CD8-positive, alpha-beta memory T cell (primary cell): ENCODE measurements at regions not wholly inside any gene's neighbourhood (a gene's known extent, or its start where the extent isn't known, plus 50 kb on each side); places are given as distances from the start of the nearest gene placed in this dataset.

ENCODE experiments used
- CTCF ChIA-PET: fragments of 350-600 bp; sonication (Branson Sonifier 250); formaldehyde crosslinking; loops from one replicate; lab custom pipeline; 2021; ENCODE audit warnings: antibody characterized with exemption; lab: Charles Lee
- POLR2A ChIA-PET: fragments of 350-600 bp; sonication (Branson Sonifier 250); formaldehyde crosslinking; loops from one replicate; lab custom pipeline; 2021; ENCODE audit warnings: antibody characterized with exemption; lab: Charles Lee
- DNase-seq, 5 donors: peaks; one replicate each; pipeline versions ENCODE4 v3.0.0 to v3.0.0-alpha.2; 2020 to 2022; ENCODE audit warnings: mixed read lengths in 1 of 5
- H3K27ac ChIP-seq: one replicate; pipeline ENCODE4 v1.7.0; 2013; ENCODE audit warnings: low read depth, mild to moderate bottlenecking, low read length, moderate library complexity
- H3K27me3 ChIP-seq: 2 replicates; pipeline ENCODE4 v1.7.0; 2013; ENCODE audit warnings: low read length, mild to moderate bottlenecking; ENCODE audit not compliant: insufficient read depth, poor library complexity, severe bottlenecking
- H3K36me3 ChIP-seq: 2 replicates; pipeline ENCODE4 v1.7.0; 2013; ENCODE audit warnings: mild to moderate bottlenecking, low read length, moderate library complexity; ENCODE audit not compliant: insufficient read depth
- H3K4me1 ChIP-seq: 2 replicates; pipeline ENCODE4 v1.7.0; 2013; ENCODE audit warnings: mild to moderate bottlenecking, low read length, moderate library complexity; ENCODE audit not compliant: insufficient read depth
- H3K4me3 ChIP-seq: 2 replicates; pipeline ENCODE4 v1.7.0; 2013; ENCODE audit warnings: mild to moderate bottlenecking, low read length
- H3K9me3 ChIP-seq: 2 replicates; pipeline ENCODE4 v1.7.0; 2013; ENCODE audit warnings: mild to moderate bottlenecking, low read length
- H3K27ac Mint-ChIP-seq, 8 donors: one replicate each; pipeline ENCODE4 v1.8.0; 2020 to 2021; ENCODE audit warnings: mixed read lengths in 8 of 8, mild to moderate bottlenecking in 6 of 8, inconsistent platforms in 3 of 8, moderate library complexity in 3 of 8
- H3K27me3 Mint-ChIP-seq, 2 donors: one replicate each; pipeline ENCODE4 v1.8.0; 2020 to 2021; ENCODE audit warnings: mixed read lengths in 2 of 2, mild to moderate bottlenecking in 1 of 2, moderate library complexity in 1 of 2
- H3K36me3 Mint-ChIP-seq, 3 donors: one replicate each; pipeline ENCODE4 v1.8.0; 2020 to 2021; ENCODE audit warnings: mixed read lengths in 3 of 3, inconsistent platforms in 1 of 3, mild to moderate bottlenecking in 1 of 3
- H3K4me1 Mint-ChIP-seq, 3 donors: one replicate each; pipeline ENCODE4 v1.8.0; 2020 to 2021; ENCODE audit warnings: mixed read lengths in 3 of 3, inconsistent platforms in 1 of 3, mild to moderate bottlenecking in 1 of 3
- H3K4me3 Mint-ChIP-seq, 7 donors: one replicate each; pipeline ENCODE4 v1.8.0; 2020 to 2021; ENCODE audit warnings: mixed read lengths in 7 of 7, mild to moderate bottlenecking in 6 of 7, moderate library complexity in 4 of 7, inconsistent platforms in 2 of 7
- H3K9me3 Mint-ChIP-seq, 5 donors: one replicate each; pipeline ENCODE4 v1.8.0; 2020 to 2022; ENCODE audit warnings: mixed read lengths in 5 of 5, mild to moderate bottlenecking in 3 of 5, moderate library complexity in 2 of 5, inconsistent platforms in 1 of 5

DNA sequence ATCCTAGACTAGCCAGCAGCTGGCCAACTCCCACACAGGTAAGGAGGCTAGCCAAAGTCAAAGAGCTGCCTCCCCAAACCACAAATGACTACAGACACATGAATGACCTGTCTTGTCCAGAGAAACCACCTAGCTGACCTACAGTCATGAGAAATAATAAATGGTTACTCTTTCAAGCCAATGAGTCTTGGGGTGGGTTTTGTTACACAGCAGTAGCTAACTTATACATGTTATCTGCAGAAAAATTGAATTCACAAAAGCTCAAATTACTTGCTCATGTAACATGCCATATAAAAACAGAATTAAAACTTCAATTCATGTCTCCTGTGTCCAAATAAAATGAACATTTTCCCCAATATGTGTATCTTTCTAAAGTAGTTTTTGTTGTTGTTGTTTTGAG is 307.4 kb upstream of the NR2F2 start:
- DNase-seq = no peak
- Mint-ChIP-seq H3K9me3 (peaks cover 0 to 5% (median 0%) of the 10 kb centered on the region in 5 donors), H3K4me1 (no peaks in the 10 kb centered on the region), H3K36me3 (peaks cover 0 to 2% (median 0%) of the 10 kb centered on the region in 3 donors), H3K27ac (no peak overlapping the region), H3K4me3 (no peak overlapping the region), H3K27me3 (peaks cover 0 to 9% of the 10 kb centered on the region in 2 donors)
- Histone ChIP-seq H3K4me1 (no peaks in the 10 kb centered on the region), H3K4me3 (no peak overlapping the region), H3K27me3 (no peaks in the 10 kb centered on the region), H3K36me3 (no peaks in the 10 kb centered on the region), H3K9me3 (no peaks in the 10 kb centered on the region), H3K27ac (no peak overlapping the region)
- ChIA-PET CTCF (interaction anchor here (1.7 kb wide), 1 partner anchor 9 kb away, joined by 3 read pairs; no protein-coding TSS in a partner anchor), POLR2A (no interaction called here)

DNA sequence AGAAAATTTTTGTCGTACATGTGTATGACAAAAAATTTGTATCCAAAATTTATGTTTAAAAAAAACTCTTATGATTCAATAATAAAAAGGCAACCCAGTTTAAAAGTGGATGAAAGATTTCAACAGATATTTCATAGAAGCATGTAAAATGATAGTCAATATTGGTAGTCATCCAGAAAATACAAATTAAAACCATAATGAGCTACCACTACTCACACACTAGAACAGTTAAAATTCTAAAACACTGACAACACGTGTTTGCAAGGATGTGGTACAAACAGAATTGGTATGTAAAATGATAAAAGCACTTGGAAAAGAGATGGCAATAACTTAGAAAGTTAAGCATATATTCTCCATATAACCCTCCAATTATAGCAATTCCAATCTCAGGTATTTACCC is 303.0 kb upstream of the NR2F2 start:
- H3K9me3 Mint-ChIP-seq = peaks cover 0 to 2% (median 0%) of the 10 kb centered on the region in 5 donors
- H3K4me1 Mint-ChIP-seq = no peaks in the 10 kb centered on the region
- no peaks in the 10 kb centered on the region for H3K36me3 ChIP-seq
- POLR2A ChIA-PET = no interaction called here
- no peaks in the 10 kb centered on the region for H3K4me1 ChIP-seq
- H3K9me3 ChIP-seq = no peaks in the 10 kb centered on the region
- no peak overlapping the region for H3K27ac ChIP-seq
- no peak overlapping the region for H3K27ac Mint-ChIP-seq
- DNase-seq = no peak
- H3K27me3 Mint-ChIP-seq = peaks cover 8 to 10% of the 10 kb centered on the region in 2 donors
- H3K4me3 Mint-ChIP-seq = no peak overlapping the region
- CTCF ChIA-PET = no interaction called here
- H3K27me3 ChIP-seq = no peaks in the 10 kb centered on the region
- no peak overlapping the region for H3K4me3 ChIP-seq
- H3K36me3 Mint-ChIP-seq = no peaks in the 10 kb centered on the region

DNA sequence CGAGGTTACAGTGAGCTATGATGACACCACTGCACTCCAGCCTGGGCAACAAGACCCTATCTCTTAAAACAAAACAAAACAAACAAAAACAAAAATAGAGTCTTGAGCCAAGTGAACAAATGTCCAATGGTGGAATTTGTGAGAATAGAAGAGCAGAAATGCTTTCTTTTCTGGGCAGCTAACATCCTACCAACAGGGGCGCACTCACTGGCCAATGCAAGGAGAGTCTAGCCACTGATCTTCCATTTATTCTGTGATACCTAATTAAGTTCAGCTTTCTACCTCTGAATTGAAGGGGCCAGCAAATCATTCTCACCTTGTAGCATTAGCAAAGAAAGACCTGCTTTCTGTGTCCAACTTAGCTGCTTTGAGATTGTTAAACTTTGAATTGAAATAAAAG is 301.9 kb upstream of the NR2F2 start:
- no peak overlapping the region for H3K4me3 ChIP-seq
- H3K4me1 Mint-ChIP-seq = no peaks in the 10 kb centered on the region
- H3K36me3 Mint-ChIP-seq = peaks cover 0 to 1% (median 0%) of the 10 kb centered on the region in 3 donors
- no peak overlapping the region for H3K4me3 Mint-ChIP-seq
- DNase-seq = no peak
- H3K9me3 Mint-ChIP-seq = no peaks in the 10 kb centered on the region
- no peak overlapping the region for H3K27ac ChIP-seq
- H3K4me1 ChIP-seq = no peaks in the 10 kb centered on the region
- H3K27me3 ChIP-seq = no peaks in the 10 kb centered on the region
- peaks cover 8 to 11% of the 10 kb centered on the region in 2 donors for H3K27me3 Mint-ChIP-seq
- H3K9me3 ChIP-seq = no peaks in the 10 kb centered on the region
- POLR2A ChIA-PET = no interaction called here
- H3K36me3 ChIP-seq = no peaks in the 10 kb centered on the region
- CTCF ChIA-PET = no interaction called here
- H3K27ac Mint-ChIP-seq = no peak overlapping the region

DNA sequence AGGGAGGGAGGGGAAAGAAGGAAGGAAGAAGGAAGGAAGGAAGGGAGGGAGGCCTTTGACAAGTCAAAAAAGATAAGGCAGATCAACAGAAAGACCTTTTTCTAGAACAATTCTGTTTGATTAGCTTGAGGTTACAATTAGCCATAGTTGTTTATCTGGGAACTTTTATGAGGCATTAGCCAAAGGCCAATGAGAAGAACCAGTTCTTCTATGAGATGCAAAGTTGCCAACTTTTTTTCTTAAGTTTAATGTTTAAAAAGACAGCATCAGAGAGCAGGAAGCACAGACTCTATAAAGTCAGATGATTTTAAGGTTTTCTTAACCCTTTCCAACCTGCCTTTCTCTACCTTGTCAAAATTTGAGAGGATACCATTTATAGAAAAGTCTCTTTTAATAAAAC is 301.3 kb upstream of the NR2F2 start:
- Mint-ChIP-seq H3K4me3 (no peak overlapping the region), H3K4me1 (no peaks in the 10 kb centered on the region), H3K9me3 (no peaks in the 10 kb centered on the region), H3K27me3 (peaks cover 8 to 11% of the 10 kb centered on the region in 2 donors), H3K27ac (no peak overlapping the region), H3K36me3 (peaks cover 0 to 1% (median 0%) of the 10 kb centered on the region in 3 donors)
- DNase-seq = no peak
- Histone ChIP-seq H3K4me1 (no peaks in the 10 kb centered on the region), H3K4me3 (no peak overlapping the region), H3K27me3 (no peaks in the 10 kb centered on the region), H3K9me3 (no peaks in the 10 kb centered on the region), H3K27ac (no peak overlapping the region), H3K36me3 (no peaks in the 10 kb centered on the region)
- ChIA-PET CTCF (no interaction called here), POLR2A (no interaction called here)

DNA sequence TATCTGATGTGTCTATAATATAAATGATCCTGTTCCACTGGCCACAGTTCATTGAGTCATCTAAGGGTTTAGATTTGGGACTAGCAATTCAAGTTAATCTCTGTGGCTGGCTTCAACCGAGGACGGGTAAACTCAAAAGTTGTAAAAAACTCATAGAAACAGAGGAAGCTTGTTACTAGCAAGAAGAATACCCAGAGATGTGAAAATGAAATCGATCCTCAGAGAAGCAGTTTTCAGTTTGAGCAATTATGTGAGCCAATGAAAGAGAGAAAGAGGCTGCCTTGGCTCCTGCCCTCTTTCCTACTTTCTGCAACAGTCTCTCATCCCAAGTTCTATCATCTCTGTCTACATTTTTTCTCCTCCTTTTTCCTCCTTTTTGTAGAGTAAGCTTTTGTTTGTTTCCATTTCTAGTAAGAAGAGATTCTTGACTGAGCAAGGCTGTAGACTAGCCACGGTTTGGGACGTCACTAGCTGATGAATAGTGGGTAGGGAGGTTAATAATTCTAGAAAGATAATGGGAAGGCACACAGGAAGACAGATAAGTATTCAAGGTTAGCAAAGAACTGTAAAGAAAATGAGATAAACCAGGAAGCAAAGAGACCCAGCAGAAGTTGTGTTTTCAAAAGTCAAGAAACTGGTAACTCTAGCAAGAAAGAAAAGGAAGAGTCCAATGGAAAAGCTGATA is 298.9 kb upstream of the NR2F2 start:
- ChIA-PET CTCF (no interaction called here), POLR2A (no interaction called here)
- H3K4me1 Mint-ChIP-seq = peaks cover 0 to 4% (median 0%) of the 10 kb centered on the region in 3 donors
- Histone ChIP-seq H3K4me1 (no peaks in the 10 kb centered on the region), H3K27me3 (no peaks in the 10 kb centered on the region), H3K27ac (no peak overlapping the region), H3K4me3 (no peak overlapping the region), H3K9me3 (no peaks in the 10 kb centered on the region), H3K36me3 (no peaks in the 10 kb centered on the region)
- DNase-seq = no peak
- H3K36me3 Mint-ChIP-seq = peaks cover 0 to 1% (median 0%) of the 10 kb centered on the region in 3 donors
- no peaks in the 10 kb centered on the region for H3K9me3 Mint-ChIP-seq
- H3K27me3 Mint-ChIP-seq = peaks cover 12 to 24% of the 10 kb centered on the region in 2 donors
- H3K27ac Mint-ChIP-seq = no peak overlapping the region
- H3K4me3 Mint-ChIP-seq = no peak overlapping the region

DNA sequence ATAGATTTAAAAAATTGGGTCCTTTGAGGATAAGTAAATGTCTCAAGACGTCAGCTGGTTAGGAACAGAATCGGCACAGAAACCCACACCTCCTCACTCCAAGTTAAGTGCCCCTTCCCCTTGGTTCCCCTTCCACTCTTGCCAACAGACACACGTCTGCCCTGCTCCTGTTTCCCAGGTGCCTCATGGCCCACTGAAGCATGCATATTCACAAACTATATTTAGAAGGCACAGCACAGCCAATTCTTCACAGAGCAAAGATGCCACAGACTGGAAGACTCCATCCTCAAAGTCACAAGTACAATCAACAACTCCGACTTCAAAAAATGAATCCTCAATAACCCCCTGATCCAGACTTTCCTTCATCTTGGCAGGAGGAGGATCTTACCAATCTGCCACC is 295.4 kb upstream of the NR2F2 start:
- H3K9me3 ChIP-seq = no peaks in the 10 kb centered on the region
- H3K27me3 ChIP-seq = no peaks in the 10 kb centered on the region
- H3K36me3 ChIP-seq = no peaks in the 10 kb centered on the region
- H3K36me3 Mint-ChIP-seq = peaks cover 0 to 1% (median 0%) of the 10 kb centered on the region in 3 donors
- H3K4me3 ChIP-seq = no peak overlapping the region
- H3K27me3 Mint-ChIP-seq = peaks cover 10 to 39% of the 10 kb centered on the region in 2 donors
- H3K4me3 Mint-ChIP-seq = no peak overlapping the region
- H3K4me1 Mint-ChIP-seq = peaks cover 9 to 18% (median 10%) of the 10 kb centered on the region in 3 donors
- H3K4me1 ChIP-seq = no peaks in the 10 kb centered on the region
- H3K27ac Mint-ChIP-seq = no peak overlapping the region
- H3K9me3 Mint-ChIP-seq = no peaks in the 10 kb centered on the region
- DNase-seq = no peak
- ChIA-PET CTCF (no interaction called here), POLR2A (no interaction called here)
- no peak overlapping the region for H3K27ac ChIP-seq

DNA sequence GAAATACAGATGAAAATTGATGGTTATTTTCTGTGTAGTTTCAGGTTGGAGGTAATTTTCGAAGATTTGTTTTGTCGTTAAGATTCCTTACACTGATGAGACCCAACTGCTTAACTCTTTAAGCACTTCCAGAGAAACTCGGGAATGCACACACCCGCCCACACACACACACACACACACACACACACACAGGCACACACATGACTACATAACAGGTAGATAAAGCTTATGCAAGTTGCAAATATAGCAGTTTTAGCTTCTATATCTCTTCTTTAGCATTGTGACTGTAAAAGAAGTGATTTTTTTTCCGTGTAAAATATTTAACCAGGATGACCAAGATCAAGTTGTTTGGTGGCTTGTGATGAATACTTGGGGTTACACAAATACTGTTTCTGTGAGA is 294.9 kb upstream of the NR2F2 start:
- no peaks in the 10 kb centered on the region for H3K27me3 ChIP-seq
- DNase-seq = no peak
- Mint-ChIP-seq H3K4me3 (no peak overlapping the region), H3K36me3 (peaks cover 0 to 1% (median 0%) of the 10 kb centered on the region in 3 donors), H3K9me3 (no peaks in the 10 kb centered on the region), H3K27ac (no peak overlapping the region), H3K4me1 (peaks cover 9 to 18% (median 10%) of the 10 kb centered on the region in 3 donors), H3K27me3 (peaks cover 10 to 42% of the 10 kb centered on the region in 2 donors)
- ChIA-PET CTCF (no interaction called here), POLR2A (no interaction called here)
- H3K4me1 ChIP-seq = no peaks in the 10 kb centered on the region
- no peak overlapping the region for H3K27ac ChIP-seq
- H3K4me3 ChIP-seq = no peak overlapping the region
- no peaks in the 10 kb centered on the region for H3K36me3 ChIP-seq
- no peaks in the 10 kb centered on the region for H3K9me3 ChIP-seq

DNA sequence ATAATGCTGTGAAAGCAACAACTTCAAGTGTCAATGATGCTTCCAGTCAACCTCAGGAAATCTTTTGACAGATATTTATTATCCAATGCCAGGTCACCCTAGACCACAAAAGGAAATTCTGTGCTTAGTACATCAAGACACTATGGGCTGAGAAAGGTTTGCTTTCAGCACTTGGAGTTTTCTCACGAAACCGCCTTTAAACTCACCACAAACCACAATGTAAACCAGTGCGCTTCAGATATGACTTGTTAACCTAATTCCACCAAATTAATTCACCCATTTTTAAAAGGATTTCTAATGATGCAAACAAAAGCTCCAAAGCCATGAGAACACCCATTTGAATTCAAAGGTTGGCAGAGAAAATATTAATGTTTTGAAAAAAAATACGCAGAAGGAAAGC is 292.9 kb upstream of the NR2F2 start:
- CTCF ChIA-PET = no interaction called here
- Mint-ChIP-seq H3K27ac (no peak overlapping the region), H3K27me3 (peaks cover 4 to 43% of the 10 kb centered on the region in 2 donors), H3K4me3 (no peak overlapping the region), H3K36me3 (peaks cover 0 to 1% (median 0%) of the 10 kb centered on the region in 3 donors), H3K4me1 (peaks cover 9 to 18% (median 10%) of the 10 kb centered on the region in 3 donors), H3K9me3 (no peaks in the 10 kb centered on the region)
- no peak for DNase-seq
- no peak overlapping the region for H3K4me3 ChIP-seq
- POLR2A ChIA-PET = no interaction called here
- H3K9me3 ChIP-seq = no peaks in the 10 kb centered on the region
- H3K4me1 ChIP-seq = no peaks in the 10 kb centered on the region
- H3K27me3 ChIP-seq = no peaks in the 10 kb centered on the region
- no peaks in the 10 kb centered on the region for H3K36me3 ChIP-seq
- H3K27ac ChIP-seq = no peak overlapping the region
